GM03348 (cell line): ENCODE measurements at regions not wholly inside any gene's neighbourhood (a gene's known extent, or its start where the extent isn't known, plus 50 kb on each side); places are given as distances from the start of the nearest gene placed in this dataset.
"Not testable (repeated sequence)": the region's sequence is repeated elsewhere in the genome, so short reads cannot be mapped to it uniquely, and the experiment has no call there.

Experiments
- DNase-seq: peaks from one replicate; pipeline ENCODE4 v3.0.0; 2012; ENCODE audit warnings: low spot score

DNA sequence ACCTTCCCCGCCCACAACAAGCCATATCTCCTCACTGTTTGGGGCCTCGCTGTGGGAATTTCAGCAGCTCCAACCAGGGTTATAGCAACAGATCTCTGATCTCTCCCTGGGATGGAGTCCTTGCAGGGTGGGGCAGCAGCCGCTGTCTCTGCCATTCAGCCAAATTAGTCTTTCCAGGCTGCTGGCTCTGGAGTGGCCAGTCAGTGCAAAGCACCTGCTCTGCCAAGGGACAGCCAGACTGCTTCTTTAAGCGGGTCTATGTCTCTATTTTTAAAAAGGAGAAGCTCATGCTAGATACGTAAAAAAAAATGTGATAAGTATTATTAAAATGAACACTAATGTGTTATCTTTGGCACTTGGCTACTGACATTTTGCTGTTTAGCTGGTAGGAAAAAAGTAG lies 380.2 kb downstream of the CDH10 start:
- DNase-seq, result no peak

GRCh38 chr5:24265306-24265705 lies 379.5 kb downstream of the CDH10 start:
- no peak for DNase-seq

GRCh38 chr5:24268482-24269056 lies 376.2 kb downstream of the CDH10 start:
- DNase-seq, result no peak

DNA sequence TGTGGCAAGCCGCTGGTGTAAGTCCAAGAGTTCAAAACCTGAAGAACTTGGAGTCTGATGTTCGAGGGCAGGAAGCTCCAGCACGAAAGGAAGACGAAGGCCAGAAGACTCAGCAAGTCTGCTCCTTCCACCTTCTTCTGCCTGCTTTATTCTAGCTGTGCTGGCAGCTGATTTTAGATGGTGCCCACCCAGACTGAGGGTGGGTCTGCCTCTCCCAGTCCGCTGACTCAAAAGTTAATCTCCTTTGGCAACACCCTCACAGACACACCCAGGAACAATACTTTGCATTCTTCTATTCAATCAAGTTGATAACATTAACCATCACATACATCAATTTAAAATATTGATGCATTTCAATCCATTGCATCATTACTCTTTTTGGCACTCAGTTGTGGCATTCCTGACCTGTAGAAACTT lies 373.1 kb downstream of the CDH10 start:
- DNase-seq, result not testable (repeated sequence)

- DNase-seq, result no peak
Observed at GRCh38 chr5:24272741-24273140, 372.0 kb downstream of the CDH10 start.

DNA sequence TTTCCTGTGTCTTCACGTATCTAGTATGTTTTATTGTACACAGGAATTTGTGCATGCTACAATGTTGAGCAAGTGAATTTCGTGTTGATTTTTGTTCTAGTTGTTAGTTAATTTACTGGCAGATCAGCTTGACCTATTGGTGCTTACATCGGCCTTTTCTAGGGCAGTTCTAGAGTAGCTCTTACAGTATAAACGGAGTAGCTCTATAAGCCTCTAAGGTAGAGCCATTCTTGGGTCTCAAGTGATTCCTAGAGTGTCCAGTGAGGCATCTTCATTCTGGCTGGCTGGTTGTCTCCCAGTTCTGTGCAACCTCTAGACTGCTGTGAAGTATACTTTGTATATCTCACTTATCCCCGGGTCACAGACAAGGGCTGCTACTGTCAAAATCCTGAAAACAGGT lies 364.6 kb downstream of the CDH10 start:
- DNase-seq, result no peak

GRCh38 chr5:24281818-24282217 lies 363.0 kb downstream of the CDH10 start:
- no peak for DNase-seq

- no peak for DNase-seq
Observed at GRCh38 chr5:24289582-24290335, 355.0 kb downstream of the CDH10 start.

DNA sequence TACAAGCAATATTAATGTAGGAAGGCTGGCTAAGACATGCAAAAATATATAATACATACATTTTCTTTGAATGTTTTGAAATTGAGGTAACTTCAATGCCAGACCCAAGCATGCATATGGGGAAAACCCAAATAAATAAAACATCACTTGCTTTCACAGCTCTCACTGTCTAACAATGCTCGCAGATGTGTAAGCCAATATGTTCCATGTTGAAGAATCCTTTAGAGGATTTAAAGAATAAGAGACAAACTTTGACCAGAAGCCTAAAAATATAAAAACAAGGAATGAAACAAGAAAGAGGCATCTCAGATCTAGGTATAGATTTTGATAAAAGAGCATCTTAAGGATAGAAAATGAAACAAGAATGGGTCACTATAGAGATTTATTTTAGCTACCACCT lies 354.2 kb downstream of the CDH10 start:
- no peak for DNase-seq

- DNase-seq, result no peak
Observed at GRCh38 chr5:24291916-24292315, 352.9 kb downstream of the CDH10 start.

- no peak for DNase-seq
Observed at GRCh38 chr5:24294333-24294732, 350.4 kb downstream of the CDH10 start.

DNA sequence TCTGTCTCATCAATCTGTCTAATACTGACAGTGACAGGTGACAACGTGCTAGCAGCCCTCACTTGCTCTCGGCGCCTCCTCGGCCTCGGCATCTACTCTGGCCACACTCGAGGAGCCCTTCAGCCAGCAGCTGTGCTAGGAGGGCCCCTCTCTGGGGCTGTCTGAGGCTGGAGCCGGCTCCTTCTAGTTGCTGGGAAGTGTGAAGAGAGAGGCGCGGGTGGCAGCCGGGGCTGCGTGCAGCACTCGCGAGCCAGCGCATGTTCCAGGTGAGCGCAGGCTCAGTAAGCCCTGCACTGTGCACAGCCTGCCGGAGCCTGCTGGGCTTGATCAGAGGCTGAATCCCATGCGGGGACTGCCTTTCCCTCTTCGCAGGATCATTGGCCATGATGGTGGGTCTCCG lies 330.7 kb downstream of the CDH10 start:
- no peak for DNase-seq

DNA sequence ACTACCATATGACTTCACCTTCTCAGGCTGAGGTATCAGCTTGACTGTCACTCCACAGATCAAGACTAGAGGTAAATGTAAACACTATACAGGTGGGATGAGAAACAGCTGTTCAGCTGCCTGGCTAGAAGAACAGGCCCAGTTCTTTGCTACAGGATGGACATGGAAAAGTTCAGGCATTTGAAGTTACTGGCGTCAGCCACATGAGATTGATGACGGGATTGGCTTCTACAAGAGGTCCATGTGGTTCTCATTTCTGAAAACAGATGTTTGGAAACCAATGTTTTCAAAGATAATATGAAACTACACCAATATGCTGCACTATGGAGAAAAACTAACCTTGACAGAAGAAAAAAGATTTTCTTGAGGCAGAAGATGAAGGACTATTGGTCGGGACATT lies 324.1 kb downstream of the CDH10 start:
- no peak for DNase-seq

- DNase-seq, result no peak
Observed at GRCh38 chr5:24325306-24325832, 319.4 kb downstream of the CDH10 start.

DNA sequence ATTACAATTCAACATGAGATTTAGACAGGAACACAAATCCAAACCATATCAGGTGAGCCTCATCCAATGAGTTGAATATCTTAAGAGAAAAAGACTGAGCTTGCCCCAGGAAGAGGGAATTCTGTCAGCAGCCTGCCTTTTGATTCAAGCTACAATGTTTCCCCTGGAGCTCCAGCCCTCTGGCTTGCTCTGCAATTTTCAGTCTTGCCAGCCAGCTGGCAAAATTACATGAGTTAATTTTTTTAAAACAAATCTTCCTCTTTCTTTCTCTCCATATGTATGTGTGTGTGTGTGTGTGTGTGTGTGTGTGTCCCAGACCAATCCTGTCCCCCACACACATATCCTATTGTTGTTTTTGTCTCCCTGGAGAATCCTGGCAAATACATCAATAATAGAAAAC lies 313.2 kb downstream of the CDH10 start:
- no peak for DNase-seq

- DNase-seq, result no peak
Observed at GRCh38 chr5:24347158-24347557, 297.6 kb downstream of the CDH10 start.

DNA sequence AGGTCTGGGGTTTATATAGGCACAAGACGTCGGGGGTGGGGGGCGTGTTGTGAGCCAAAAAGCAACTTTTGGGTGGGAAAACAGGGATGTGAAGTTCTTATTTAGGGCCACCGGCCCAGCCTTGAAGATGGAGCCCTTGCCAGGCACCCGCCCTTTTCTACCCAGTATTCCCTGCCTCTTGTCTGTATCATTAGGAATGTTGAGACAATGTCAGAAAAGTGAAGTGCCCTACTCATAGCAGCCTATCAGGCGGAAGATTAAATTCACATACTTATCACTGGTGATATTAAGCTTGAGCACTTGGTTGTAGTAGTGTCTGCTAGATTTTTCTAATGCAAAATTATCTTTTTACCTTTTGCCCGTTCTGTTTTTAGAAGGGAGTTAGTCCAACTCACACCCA lies 293.5 kb downstream of the CDH10 start:
- DNase-seq, result no peak

DNA sequence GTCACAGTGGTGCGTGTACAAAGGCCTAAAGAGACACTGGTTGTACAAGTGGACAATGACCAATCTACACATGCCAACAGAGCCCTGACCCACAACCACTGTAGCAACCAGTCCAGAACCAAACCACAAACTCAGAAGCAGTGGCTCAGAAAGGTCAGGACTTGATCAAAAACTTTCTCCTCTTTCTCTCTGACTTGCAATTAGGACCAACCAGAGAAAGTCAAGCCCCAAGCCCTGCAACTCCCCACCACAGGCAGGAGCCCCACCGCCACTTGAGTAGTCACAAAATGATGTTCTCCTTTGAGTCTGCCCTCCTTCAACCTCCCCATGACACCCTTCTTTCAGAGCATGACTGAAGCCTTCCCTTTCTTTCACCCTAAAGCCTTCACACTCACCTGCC lies 291.8 kb downstream of the CDH10 start:
- no peak for DNase-seq

DNA sequence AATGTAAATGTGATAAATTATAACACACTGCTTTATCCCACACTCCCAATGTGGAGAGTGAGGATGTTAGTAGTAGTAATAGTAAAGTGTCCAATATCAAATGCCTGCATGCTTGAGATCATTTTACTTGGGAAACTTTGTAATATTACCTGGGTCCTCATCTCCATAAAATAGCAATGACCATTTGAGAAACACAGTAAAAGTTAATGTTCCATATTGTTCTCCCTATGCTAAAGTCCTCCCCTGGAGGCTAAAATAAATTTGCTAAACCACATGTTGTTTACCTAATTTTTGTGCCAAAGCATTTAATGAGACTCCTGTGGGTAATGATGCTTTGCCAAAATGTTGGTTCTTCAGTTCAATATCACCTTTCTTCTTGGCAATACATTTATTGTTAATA lies 291.2 kb downstream of the CDH10 start:
- DNase-seq, result no peak

DNA sequence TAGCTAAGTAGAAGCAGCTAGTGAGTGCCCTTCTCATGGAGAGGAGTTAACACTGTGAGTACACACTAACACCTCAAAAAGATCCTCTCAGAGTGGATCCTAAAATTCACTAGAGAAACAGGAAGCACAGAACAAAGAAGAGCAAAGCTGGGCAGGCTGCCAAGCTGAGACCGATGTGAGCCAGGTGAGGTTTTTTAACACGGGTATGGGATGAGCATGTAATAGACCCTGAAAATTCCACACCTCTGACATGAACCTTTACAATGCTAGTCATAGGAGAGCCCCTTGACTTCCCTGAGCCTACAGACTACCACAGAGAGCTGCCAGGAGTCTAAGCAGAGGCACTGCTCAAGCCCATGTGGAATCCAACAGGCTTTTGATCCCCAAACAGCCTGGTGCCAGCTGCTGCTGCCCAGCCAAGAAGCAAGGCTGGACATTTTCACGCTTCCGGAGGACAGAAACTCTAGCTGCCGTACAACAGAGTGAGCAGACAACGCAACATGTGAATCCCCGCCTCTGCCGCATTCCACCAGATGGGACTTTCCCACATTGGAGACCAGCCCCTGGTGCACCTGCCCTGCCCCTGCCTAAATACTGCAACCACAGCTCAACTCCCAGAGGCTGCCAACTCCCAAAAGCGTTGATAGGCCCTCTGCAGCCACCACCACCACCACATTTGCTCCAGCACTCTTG lies 280.8 kb downstream of the CDH10 start:
- no peak for DNase-seq

GRCh38 chr5:24364711-24365110 lies 280.1 kb downstream of the CDH10 start:
- DNase-seq, result no peak

DNA sequence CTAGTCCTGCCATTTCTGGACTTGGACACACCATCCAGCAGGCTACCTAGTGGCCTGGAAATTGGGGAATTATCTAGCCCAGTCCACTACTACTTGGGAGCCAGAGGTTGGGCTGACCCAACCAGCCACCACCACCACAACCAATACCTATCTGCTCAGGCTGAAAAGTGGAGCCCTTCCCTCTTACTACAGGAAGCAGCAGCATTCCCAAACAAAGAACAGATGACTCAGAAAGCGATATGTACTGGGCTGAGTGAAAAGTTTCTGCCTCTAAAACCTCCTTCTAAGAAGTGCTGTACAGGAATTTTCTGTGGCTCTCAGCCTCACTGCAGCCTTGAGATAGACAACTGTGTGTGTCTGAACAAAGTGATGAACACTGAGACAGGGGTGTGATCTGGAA lies 279.4 kb downstream of the CDH10 start:
- DNase-seq, result no peak

GRCh38 chr5:24367216-24367615 lies 277.6 kb downstream of the CDH10 start:
- no peak for DNase-seq
